GM12865 (cell line): ENCODE measurements at regions not wholly inside any gene's neighbourhood (a gene's known extent, or its start where the extent isn't known, plus 50 kb on each side); places are given as distances from the start of the nearest gene placed in this dataset.

Experiments used
- DNase-seq: peaks from one replicate; pipeline ENCODE4 v3.0.0; 2010; ENCODE audit warnings: low read depth
- H3K4me3 ChIP-seq: 2 replicates; pipeline ENCODE4 v1.5.1; 2011; ENCODE audit warnings: mild to moderate bottlenecking, low read depth, low read length, control low read depth
- TF ChIP-seq, protein P1 (sequence below): IDR thresholded peaks from 2 replicates; pipeline ENCODE4 v1.5.1; 2011; ENCODE audit warnings: low read length, control low read depth, low read depth, inconsistent platforms; ENCODE audit not compliant: insufficient read depth; ENCODE audit errors: missing control alignments

DNA sequence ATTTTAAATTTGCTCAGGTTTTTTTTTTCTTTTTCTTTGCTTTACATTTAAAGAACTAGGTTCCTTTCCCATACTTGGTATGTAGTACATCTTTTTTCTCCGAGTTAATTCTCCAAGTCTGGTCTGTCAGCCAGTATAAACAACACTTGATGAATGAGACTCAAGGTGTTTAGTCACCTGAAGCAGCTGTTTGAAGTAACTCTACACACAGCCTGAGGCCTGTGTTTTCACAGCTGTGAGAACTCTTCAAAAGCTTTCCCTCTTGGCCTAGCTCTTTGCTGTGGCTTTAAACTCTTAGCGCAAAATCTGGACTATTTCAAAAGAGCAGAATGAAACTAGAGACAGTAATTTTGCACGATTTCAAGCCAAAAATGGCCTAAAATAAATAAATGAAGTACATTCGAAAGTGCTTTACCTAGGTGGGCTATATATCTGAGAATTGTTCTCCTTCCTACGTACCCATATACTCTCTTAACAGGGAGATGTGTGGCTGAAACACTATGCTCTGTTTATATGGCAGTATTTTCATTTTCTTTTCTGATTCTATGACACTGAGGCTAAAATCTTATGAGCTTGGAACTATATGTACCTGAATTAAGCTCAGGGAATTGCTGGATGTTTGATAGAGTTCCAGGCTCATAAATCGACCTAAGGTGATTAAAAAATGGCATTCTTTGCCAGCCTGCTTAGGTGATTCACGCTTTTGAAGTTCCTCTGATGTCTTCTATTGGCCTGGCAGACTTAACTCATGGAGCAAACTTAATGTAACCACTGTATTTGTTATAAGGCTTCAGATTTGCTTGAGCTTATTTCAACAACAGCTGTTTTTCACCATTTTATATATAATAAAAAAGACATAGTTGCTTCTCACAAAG is 1044.1 kb upstream of the ZEB2 start:
- DNase-seq, result no peak
- TF ChIP-seq, protein P1, sequence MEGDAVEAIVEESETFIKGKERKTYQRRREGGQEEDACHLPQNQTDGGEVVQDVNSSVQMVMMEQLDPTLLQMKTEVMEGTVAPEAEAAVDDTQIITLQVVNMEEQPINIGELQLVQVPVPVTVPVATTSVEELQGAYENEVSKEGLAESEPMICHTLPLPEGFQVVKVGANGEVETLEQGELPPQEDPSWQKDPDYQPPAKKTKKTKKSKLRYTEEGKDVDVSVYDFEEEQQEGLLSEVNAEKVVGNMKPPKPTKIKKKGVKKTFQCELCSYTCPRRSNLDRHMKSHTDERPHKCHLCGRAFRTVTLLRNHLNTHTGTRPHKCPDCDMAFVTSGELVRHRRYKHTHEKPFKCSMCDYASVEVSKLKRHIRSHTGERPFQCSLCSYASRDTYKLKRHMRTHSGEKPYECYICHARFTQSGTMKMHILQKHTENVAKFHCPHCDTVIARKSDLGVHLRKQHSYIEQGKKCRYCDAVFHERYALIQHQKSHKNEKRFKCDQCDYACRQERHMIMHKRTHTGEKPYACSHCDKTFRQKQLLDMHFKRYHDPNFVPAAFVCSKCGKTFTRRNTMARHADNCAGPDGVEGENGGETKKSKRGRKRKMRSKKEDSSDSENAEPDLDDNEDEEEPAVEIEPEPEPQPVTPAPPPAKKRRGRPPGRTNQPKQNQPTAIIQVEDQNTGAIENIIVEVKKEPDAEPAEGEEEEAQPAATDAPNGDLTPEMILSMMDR, result no peak
- H3K4me3 ChIP-seq, result no peak overlapping the region

GRCh38 chr2:145561152-145561551 is 1041.2 kb upstream of the ZEB2 start:
- no peak for DNase-seq
- H3K4me3 ChIP-seq, result no peak overlapping the region
- TF ChIP-seq, protein P1, result no peak

DNA sequence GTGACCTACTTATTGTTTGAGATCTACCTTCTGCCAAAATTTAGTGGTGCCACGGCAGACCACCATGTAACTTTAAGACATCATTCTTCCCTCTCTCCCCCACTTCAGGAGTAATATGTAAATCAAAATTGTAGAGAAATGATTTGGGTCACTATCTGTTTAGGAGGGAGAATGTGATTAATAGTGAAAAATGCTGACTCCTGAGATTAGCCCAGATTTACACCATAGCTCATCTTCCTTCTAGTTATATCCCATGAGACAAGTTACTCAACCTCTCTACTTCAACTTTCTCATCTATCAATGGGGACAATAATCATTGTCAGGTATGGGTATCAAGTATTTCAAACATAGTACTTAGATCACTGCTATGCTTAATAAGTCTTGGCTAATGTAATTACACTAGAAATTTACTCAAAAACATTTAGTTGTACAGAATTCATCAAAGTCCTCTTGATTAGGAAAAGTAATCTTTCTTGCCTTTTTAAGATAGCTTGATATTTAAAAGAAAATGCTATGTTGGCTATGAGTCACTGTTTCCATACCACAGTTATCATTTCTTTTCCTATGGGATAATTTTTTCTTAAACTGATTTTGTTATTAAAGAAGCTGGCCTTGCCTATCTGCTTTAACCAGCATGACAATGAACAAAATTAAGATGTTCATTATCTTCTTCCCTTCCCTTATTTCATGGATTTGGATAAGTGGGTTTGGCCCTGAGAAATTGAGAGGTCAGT is 1038.9 kb upstream of the ZEB2 start:
- TF ChIP-seq, protein P1, result no peak
- no peak overlapping the region for H3K4me3 ChIP-seq
- no peak for DNase-seq

DNA sequence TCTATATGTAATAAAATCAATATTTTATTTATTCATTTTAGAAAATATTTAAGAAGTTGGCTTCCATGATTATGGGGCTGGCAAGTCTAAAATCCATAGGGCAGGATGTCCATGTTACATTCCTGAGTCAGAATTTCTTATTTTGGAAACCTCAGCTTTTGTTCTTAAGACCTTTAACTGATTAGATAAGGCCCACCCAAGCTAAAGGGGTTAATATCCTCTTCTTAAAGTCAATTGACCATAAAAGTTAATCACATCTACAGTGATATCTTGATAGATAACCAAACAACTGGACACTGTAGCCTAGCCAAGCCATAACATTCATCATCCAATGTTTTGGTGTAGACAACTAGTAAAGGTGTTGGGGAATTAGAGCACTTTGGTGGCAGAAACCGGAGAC is 1035.4 kb upstream of the ZEB2 start:
- TF ChIP-seq, protein P1, result no peak
- H3K4me3 ChIP-seq, result no peak overlapping the region
- DNase-seq, result no peak

DNA sequence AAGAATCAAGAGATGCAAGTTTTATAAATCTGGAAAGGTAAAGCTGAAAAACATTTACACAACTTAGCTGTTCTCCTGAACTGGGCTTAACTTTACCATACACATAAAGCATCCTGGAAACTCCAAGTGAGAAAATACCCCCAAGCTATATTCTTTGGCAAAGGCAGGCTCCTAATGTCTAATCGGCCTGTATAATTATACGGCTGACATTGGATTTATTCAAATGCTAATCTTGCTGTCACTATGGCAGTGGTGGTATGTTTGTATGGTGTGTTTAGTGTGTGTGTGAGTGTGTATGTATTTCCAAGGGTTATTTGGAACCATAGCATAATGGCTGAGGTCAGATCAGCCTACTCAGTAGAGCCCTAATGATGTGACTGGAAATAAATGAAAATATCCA is 1031.8 kb upstream of the ZEB2 start:
- TF ChIP-seq, protein P1, result no peak
- DNase-seq, result no peak
- H3K4me3 ChIP-seq, result no peak overlapping the region

GRCh38 chr2:145548479-145548878 is 1028.6 kb upstream of the ZEB2 start:
- TF ChIP-seq, protein P1, result no peak
- no peak for DNase-seq

More at GRCh38 chr2:145548479-145548878, 1028.6 kb upstream of the ZEB2 start:
- H3K4me3 ChIP-seq, result no peak overlapping the region
